VCaP (cell line): ENCODE measurements at regions not wholly inside any gene's neighbourhood (a gene's known extent, or its start where the extent isn't known, plus 50 kb on each side); places are given as distances from the start of the nearest gene placed in this dataset.
"Not testable (repeated sequence)": the region's sequence is repeated elsewhere in the genome, so short reads cannot be mapped to it uniquely, and the experiment has no call there.

ENCODE experiments used
- H3K27ac ChIP-seq: fragments of 450-650 bp; 2 replicates; pipeline ENCODE4 v1.5.1; 2017
- TF ChIP-seq, protein P1 (sequence below): fragments of 450-650 bp; conservative IDR thresholded peaks from 2 replicates; pipeline ENCODE4 v1.5.1; 2017; ENCODE audit warnings: mild to moderate bottlenecking, moderate library complexity

DNA sequence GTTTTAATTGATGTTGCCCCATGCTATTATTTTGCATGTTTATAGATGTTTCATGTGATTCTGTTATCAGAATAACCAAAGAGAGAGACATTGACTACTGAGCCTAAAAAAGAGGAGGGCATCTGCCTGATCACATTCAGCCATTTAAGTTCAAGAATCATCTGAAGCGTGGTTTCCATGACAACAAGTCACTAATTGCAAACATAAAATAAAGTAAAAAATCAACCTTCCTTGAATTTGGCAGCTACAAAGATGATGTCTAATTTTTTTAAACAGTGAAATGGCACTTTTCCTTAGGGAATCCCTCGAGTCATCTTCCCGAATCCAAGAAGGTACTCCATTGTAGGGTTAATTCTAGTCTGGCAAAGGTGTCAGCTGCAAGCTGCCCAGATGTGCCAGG is 884.2 kb downstream of the DIAPH3 start:
- TF ChIP-seq, protein P1, sequence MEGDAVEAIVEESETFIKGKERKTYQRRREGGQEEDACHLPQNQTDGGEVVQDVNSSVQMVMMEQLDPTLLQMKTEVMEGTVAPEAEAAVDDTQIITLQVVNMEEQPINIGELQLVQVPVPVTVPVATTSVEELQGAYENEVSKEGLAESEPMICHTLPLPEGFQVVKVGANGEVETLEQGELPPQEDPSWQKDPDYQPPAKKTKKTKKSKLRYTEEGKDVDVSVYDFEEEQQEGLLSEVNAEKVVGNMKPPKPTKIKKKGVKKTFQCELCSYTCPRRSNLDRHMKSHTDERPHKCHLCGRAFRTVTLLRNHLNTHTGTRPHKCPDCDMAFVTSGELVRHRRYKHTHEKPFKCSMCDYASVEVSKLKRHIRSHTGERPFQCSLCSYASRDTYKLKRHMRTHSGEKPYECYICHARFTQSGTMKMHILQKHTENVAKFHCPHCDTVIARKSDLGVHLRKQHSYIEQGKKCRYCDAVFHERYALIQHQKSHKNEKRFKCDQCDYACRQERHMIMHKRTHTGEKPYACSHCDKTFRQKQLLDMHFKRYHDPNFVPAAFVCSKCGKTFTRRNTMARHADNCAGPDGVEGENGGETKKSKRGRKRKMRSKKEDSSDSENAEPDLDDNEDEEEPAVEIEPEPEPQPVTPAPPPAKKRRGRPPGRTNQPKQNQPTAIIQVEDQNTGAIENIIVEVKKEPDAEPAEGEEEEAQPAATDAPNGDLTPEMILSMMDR: no peak
- no peak overlapping the region for H3K27ac ChIP-seq

DNA sequence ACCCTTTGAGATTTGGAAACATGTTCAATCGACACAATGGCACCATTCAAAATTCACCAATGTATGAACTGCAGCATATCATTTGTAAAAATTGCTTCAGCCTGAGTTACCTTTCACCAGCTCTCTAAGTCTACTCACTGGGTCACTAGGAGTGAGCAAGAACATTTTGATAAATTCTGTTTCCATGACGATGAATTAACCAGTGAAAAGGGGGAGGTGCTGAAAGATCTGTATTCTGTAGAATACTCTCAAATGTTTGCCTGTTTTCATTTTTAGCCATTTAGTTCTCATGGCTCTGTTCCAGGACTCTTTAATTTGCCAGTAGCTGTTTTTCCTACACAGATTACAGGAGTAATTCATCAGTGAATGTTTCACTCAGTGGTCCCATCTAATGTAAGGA is 883.4 kb downstream of the DIAPH3 start:
- H3K27ac ChIP-seq: no peak overlapping the region
- TF ChIP-seq, protein P1: no peak

DNA sequence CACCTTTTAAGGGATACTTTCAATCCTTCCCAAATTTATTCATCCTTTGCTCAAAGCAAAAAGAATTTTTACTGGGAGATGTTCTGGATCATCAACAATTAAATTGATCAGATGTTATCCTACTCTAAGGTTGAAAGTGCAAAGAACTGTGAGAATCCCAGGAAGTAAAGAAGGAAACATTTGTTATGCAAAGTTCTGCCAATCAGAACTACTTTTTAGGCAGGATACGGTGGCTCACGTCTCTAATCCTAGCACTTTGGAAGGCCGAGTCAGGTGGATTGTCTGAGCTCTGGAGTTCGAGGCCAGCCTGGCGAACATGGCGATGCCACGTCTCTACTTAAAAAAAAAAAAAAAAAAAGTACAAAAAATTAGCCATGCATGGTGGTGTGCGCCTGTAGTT is 882.3 kb downstream of the DIAPH3 start:
- no peak overlapping the region for H3K27ac ChIP-seq
- TF ChIP-seq, protein P1: no peak

DNA sequence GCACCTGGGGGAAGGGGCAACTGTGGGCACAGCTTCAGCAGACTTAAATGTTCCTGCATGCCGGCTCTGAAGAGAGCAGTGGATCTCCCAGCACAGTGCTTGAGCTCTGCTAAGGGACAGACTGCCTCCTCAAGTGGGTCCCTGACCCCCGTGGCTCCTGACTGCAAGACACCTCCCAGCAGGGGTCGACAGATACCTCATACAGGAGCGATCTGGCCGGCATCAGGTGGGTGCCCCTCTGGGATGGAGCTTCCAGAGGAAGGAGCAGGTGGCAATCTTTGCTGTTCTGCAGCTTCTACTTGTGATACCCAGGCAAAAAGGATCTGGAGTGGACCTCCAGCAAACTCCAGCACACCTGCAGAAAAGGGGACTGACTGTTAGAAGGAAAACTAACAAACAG is 871.5 kb downstream of the DIAPH3 start:
- not testable (repeated sequence) for H3K27ac ChIP-seq

DNA sequence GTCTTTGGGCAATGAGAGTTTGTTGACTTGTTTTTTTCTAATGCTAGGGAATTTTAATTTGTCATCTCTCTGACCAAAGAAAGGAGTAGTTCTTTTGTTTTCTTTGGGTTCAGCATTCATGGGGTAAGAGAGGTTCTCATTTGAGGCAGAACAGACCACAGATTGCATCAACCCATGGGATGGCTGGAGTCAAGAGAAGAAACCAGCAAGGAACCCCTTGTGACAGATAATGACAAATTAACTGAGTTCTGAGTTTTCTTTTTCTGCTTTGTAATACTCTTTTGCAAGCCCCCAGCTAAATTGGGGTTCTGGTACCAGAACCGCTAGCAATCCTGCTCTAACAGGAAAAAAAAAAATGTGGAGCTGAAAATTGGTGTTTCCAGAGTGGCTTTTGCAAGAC is 864.1 kb downstream of the DIAPH3 start:
- TF ChIP-seq, protein P1: no peak

DNA sequence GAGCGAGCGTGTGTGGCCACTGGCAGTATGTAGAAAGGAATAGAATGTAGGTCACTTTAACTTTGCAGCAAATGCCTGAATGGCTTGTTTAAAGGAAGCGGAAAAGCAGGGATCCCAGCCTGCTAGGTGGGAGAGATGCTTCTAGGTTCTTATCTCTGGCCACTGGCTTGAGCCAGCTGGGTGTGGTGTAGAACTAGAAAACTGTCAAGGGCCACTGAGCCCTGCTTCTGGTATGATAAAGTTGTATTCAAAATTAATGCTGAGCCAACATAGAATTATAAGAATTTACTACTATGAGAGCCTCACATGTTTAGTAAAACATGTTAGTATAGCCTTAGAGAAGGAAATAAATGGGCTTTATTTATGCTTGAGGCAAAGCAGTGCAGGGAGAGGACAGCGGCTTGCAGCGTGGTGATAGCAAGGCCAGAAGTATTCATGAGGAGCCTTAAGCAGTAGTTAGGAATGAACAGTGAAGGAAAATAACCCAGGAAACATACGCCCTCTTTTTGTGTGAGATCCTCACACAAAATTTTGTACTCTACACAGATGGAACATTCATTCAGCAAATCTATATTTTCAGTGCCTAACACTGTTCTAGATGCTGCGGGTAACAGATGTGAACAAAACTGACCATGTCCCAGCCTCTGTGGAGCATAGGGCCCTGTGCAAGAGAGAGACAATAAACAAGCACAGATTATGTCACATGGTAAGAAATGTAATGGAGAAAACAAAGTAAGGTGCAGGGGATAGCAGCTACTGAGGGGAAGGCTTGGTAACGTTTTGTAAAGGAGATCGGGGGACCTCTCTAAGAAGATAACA is 863.2 kb downstream of the DIAPH3 start:
- TF ChIP-seq, protein P1: no peak
- no peak overlapping the region for H3K27ac ChIP-seq

More for the DNA sequence above, 864.1 kb downstream of the DIAPH3 start:
- no peak overlapping the region for H3K27ac ChIP-seq

DNA sequence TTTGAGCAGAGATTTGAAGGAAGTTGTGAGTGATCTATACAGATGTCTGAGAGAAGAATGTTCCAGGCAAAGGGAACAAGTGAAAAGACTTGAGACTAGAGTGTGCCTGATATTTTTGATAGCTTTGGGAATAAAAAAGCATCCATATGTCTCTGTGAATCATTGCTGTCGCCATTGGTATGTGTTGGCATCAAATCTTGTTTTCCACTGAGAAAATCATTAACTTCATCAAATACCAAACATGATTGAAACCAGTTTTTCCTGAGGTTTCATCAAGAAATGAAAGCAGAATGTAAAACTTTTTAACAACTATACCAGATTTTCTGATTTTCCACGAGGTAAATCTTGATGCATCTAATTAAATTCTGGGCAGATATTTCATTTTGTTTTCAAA is 862.6 kb downstream of the DIAPH3 start:
- TF ChIP-seq, protein P1: no peak
- no peak overlapping the region for H3K27ac ChIP-seq

DNA sequence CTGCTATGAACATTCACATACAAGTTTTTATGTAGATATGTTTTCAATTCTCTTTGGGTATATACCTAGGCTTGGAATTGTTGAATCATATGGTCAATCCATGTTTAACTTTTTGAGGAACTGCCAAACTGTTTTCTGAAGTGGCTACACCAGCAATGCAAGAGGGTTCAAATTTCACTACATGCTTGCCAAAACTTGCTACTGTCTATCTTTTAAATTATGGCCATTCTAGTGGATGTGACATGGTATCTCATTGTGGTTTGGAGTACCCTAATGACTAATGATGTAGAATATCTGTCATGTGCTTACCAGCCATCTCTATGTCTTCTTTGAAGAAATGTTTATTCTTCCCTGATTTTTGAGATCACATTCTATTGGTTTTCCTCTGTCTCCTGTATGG is 860.3 kb downstream of the DIAPH3 start:
- TF ChIP-seq, protein P1: no peak
- no peak overlapping the region for H3K27ac ChIP-seq
